AG04449 (cell line): ENCODE measurements at regions not wholly inside any gene's neighbourhood (a gene's known extent, or its start where the extent isn't known, plus 50 kb on each side); places are given as distances from the start of the nearest gene placed in this dataset.
"Not testable (repeated sequence)": the region's sequence is repeated elsewhere in the genome, so short reads cannot be mapped to it uniquely, and the experiment has no call there.

ENCODE experiments used
- CTCF ChIA-PET: fragments of 350-600 bp; formaldehyde crosslinking; extraction: SDS; loops from one replicate; lab custom pipeline; 2021; ENCODE audit warnings: antibody characterized with exemption; lab: Yijun Ruan, JAX
- POLR2A ChIA-PET: fragments of 400-600, 350-600 bp; formaldehyde crosslinking; extraction: SDS; loops from one replicate; lab custom pipeline; 2020; ENCODE audit warnings: antibody characterized with exemption, inconsistent platforms; lab: Yijun Ruan, JAX
- DNase-seq: peaks from one replicate; pipeline ENCODE4 v3.0.0-alpha.2; 2010; ENCODE audit warnings: low read depth, low spot score
- H3K4me3 ChIP-seq: 2 replicates; pipeline ENCODE4 v1.5.1; 2011; ENCODE audit warnings: low read depth, mild to moderate bottlenecking, control low read depth, low read length
- TF ChIP-seq, protein P1 (sequence below): IDR thresholded peaks from one replicate; pipeline ENCODE4 v1.5.1; 2011; ENCODE audit warnings: mild to moderate bottlenecking, moderate library complexity, low read length, control low read depth, inconsistent platforms; ENCODE audit not compliant: insufficient read depth; ENCODE audit errors: missing control alignments

DNA sequence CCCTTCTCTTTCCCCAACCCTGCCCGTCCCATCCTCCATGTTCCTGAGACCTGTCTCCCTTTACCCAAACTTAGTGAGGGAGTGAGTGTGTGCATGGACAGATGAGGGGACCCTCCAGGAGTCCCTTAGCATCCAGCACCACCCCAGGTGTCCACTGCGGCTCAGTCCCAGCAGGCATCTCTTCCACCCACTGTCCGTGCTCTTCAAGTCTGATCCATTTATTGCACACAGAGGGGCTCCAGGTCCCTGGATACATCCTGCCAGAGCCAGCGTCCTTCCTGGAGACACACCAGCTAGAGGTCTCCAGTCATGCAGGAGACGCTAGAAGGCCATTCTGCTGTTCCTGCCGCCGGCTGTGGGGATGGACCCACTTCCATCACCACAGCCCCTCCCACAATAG lies 239.2 kb downstream of the ADGRD1 start:
- DNase-seq, result no peak
- H3K4me3 ChIP-seq, result no peak overlapping the region
- TF ChIP-seq, protein P1, sequence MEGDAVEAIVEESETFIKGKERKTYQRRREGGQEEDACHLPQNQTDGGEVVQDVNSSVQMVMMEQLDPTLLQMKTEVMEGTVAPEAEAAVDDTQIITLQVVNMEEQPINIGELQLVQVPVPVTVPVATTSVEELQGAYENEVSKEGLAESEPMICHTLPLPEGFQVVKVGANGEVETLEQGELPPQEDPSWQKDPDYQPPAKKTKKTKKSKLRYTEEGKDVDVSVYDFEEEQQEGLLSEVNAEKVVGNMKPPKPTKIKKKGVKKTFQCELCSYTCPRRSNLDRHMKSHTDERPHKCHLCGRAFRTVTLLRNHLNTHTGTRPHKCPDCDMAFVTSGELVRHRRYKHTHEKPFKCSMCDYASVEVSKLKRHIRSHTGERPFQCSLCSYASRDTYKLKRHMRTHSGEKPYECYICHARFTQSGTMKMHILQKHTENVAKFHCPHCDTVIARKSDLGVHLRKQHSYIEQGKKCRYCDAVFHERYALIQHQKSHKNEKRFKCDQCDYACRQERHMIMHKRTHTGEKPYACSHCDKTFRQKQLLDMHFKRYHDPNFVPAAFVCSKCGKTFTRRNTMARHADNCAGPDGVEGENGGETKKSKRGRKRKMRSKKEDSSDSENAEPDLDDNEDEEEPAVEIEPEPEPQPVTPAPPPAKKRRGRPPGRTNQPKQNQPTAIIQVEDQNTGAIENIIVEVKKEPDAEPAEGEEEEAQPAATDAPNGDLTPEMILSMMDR, result no peak
- ChIA-PET CTCF (no interaction called here), POLR2A (no interaction called here)

DNA sequence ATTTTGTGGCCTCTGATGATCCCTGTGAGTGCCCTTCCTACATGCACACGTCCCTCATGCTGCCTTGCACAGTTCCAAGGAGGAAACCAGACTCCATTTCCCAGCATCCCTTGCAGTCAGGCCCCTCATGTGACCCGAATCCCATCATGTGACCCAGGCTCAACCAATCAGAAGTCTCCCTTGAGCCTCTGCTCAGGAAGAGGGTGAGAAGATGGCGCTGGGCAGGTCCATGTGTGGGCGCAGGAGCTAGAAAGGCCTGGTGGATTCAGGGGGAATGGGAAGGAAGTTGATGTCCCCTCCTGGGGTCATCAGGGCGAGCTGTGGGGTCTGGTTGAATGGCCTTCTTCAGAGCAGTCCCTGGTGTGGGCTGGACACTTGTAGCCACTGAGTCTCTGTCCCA lies 240.5 kb downstream of the ADGRD1 start:
- POLR2A ChIA-PET, result no interaction called here
- CTCF ChIA-PET, result no interaction called here
- no peak for DNase-seq
- TF ChIP-seq, protein P1, result no peak
- no peak overlapping the region for H3K4me3 ChIP-seq

DNA sequence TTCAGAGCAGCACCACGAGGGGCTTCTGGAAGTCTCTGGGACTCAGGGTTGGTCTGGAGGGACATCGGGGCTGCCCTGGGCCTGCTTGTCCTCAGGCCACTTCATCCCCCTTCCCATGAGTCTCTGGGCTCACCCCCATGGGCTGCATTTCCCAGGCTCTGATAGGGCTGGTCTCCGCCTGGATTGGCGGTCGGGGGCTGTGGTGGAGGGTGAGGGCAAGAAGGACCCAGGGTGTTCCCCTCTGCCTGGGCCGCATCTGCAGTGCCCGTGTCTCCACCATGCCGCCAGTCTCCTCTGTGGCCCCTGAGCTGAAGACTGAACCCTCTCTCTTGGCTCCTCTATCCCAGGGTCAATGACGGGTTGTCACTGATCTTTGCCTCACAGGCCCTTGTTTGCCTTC lies 242.1 kb downstream of the ADGRD1 start:
- no peak for DNase-seq
- POLR2A ChIA-PET, result no interaction called here
- no peak overlapping the region for H3K4me3 ChIP-seq
- CTCF ChIA-PET, result no interaction called here
- TF ChIP-seq, protein P1, result no peak

DNA sequence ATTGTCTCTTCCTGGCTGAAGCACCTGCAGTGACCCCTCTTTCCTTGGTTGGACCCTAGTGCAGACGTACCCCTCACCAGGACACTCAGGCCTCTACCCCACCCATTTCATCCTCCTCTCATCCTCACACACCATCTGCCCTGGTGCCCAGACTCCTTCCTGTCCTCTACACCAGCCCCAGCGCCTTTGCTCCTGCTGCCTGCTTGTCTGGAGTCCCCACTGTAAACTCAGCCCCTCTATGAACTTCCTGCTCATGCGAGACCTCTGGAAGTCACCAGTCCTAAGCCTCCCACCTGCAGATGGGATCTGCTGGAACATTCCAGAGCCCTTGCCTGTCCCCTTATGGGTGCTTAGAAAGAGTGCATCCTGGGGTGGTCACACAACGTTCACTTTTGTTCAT lies 242.5 kb downstream of the ADGRD1 start:
- no peak overlapping the region for H3K4me3 ChIP-seq
- ChIA-PET CTCF (no interaction called here), POLR2A (no interaction called here)
- TF ChIP-seq, protein P1, result no peak
- no peak for DNase-seq

DNA sequence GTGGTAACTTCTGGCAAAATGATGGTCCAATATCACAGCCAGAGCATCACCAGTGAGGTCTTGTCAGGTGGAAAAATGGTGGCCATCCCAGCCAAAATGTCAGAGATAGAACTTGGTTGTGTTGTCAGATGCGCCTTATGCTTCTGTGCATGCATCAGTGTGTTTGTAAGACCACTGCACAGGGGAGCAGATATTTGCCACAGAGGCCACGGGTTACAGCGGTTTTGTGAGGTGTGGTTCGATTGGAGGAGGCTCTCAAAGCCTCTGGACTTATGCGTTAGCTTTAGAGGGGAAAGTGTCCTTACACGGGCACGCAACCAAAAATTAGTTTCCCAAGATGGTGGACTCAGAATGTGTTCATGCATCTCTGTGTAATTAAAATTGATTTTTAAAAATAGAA lies 243.8 kb downstream of the ADGRD1 start:
- CTCF ChIA-PET, result no interaction called here
- DNase-seq, result no peak
- H3K4me3 ChIP-seq, result no peak overlapping the region
- POLR2A ChIA-PET, result no interaction called here
- TF ChIP-seq, protein P1, result no peak

DNA sequence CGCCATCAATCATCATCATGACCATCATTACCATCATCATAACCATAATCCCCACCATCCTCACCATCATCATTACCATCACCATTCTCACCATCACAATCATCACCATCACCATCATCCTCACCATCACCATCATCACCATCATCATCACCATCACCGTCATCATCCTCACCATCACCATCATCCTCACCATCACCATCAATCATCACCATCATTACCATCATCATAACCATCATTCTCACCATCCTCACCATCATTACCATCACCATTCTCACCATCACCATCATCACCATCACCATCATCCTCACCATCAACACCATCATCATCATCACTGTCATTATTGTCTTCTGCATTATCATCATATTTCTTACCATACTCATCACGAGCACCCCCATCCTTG lies 245.5 kb downstream of the ADGRD1 start:
- H3K4me3 ChIP-seq, result no peak overlapping the region
- POLR2A ChIA-PET, result no interaction called here
- TF ChIP-seq, protein P1, result no peak
- no peak for DNase-seq
- CTCF ChIA-PET, result no interaction called here

DNA sequence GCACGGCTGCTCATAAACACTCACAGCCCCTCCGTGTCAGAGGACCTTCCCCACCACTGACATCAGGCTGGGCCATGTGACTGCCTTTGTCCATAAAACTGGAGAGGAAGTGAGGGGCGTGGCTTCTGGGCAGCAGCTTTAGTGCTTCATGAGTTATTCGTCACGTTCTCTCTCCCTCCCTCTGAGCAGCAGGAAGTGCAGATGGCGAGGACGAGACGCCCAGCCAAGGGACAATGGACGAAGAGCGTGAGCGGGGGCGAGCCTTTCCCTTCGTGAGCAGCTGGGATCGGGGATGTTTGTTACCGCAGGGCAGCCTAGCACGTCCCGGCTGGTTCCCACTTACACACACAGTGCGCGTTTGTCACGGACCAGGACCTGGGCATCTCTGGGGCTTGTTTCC lies 248.2 kb downstream of the ADGRD1 start:
- CTCF ChIA-PET, POLR2A ChIA-PET, DNase-seq, H3K4me3 ChIP-seq: not testable (repeated sequence)
